OCI-LY7 (cell line): ENCODE measurements at regions not wholly inside any gene's neighbourhood (a gene's known extent, or its start where the extent isn't known, plus 50 kb on each side); places are given as distances from the start of the nearest gene placed in this dataset.

Experiments
- CTCF ChIP-seq: fragments of 200-600 bp; sonication (generic); conservative IDR thresholded peaks from 2 replicates; pipeline ENCODE4 v1.5.1; 2014; ENCODE audit warnings: mild to moderate bottlenecking, antibody characterized with exemption, low read length, moderate library complexity, mixed read lengths
- EZH2phosphoT487 ChIP-seq: fragments of 200-600 bp; sonication (generic); IDR thresholded peaks from 2 replicates; pipeline ENCODE4 v1.6.1; 2018; ENCODE audit warnings: low read depth, borderline replicate concordance, mild to moderate bottlenecking, mixed run types, antibody characterized with exemption, low read length, moderate library complexity, mixed read lengths

- TF ChIP-seq CTCF: no peak
- no peak for TF ChIP-seq EZH2phosphoT487
Observed at GRCh38 chr6:167714152-167714551, 112.6 kb upstream of the AFDN start.
